Coronary artery (tissue), 2 donors: ENCODE measurements at regions not wholly inside any gene's neighbourhood (a gene's known extent, or its start where the extent isn't known, plus 50 kb on each side); places are given as distances from the start of the nearest gene placed in this dataset.

Source experiments
- DNase-seq: peaks from one replicate; pipeline ENCODE4 v3.0.0-alpha.2; 2017; ENCODE audit warnings: low spot score
- H3K27ac ChIP-seq, 2 donors: fragments of 200-600 bp; sonication (generic); one replicate each; pipeline ENCODE4 v1.5.1; 2016 to 2019
- H3K4me3 ChIP-seq: fragments of 200-600 bp; sonication (generic); 2 replicates; pipeline ENCODE4 v1.5.1; 2016; ENCODE audit warnings: mild to moderate bottlenecking, moderate library complexity
- CTCF ChIP-seq: fragments of 200-600 bp; sonication (generic); IDR thresholded peaks from one replicate; pipeline ENCODE4 v1.5.1; 2019; ENCODE audit warnings: antibody characterized with exemption

GRCh38 chr4:179447308-179447707 is 2005.1 kb upstream of the AGA start:
- TF ChIP-seq CTCF: no peak
- H3K27ac ChIP-seq: no peak overlapping the region
- no peak for DNase-seq
- H3K4me3 ChIP-seq: no peak overlapping the region

- TF ChIP-seq CTCF: no peak
- DNase-seq: no peak
- Histone ChIP-seq H3K27ac (no peak overlapping the region), H3K4me3 (no peak overlapping the region)
These were observed 2023.0 kb upstream of the AGA start for GRCh38 chr4:179465131-179465797.

DNA sequence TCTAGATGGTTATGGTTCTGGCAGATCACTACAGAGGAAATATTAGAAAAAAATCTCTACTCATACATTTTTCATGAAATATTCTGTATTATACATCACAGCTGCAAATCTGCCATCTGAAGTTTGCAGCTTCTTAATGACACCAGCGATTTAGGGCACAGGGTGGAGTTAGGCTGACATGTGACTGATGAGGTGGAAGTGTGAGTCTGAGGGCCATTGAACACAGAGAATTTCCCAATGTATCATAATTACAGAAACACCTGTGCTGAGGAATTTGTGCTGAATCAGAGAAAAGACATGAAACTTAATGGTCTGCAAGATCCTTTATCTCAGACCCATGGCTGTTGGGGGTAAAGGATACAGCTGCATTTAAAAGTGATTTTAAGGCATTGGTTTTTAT is 2025.6 kb upstream of the AGA start:
- no peak for TF ChIP-seq CTCF
- H3K27ac ChIP-seq: no peak overlapping the region
- no peak for DNase-seq

GRCh38 chr4:179472164-179472563 is 2029.9 kb upstream of the AGA start:
- no peak overlapping the region for H3K4me3 ChIP-seq
- TF ChIP-seq CTCF: no peak
- no peak for DNase-seq
- H3K27ac ChIP-seq: no peak overlapping the region

More for the DNA sequence above, 2025.6 kb upstream of the AGA start:
- no peak overlapping the region for H3K4me3 ChIP-seq

- H3K4me3 ChIP-seq: no peak overlapping the region
- no peak for TF ChIP-seq CTCF
- no peak for DNase-seq
- no peak overlapping the region for H3K27ac ChIP-seq
These were observed 2036.4 kb upstream of the AGA start for GRCh38 chr4:179478608-179479007.

DNA sequence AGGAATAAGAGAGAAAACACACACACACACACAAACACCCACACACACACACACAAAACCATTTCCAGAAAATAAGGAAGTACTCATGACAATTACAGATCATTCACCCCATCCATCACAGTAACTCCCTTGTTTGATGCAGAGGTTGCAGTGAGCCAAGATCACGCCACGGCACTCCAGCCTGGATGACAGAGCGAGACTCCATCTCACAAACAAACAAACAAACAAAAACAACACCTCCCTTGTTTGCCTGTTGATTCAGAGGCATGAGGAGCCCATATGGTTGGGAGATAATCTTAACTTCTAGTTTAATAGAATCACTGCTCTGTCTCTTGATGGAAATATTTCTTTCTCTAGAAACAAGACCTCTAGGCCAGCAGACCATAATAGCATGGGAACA is 2043.5 kb upstream of the AGA start:
- no peak for TF ChIP-seq CTCF
- Histone ChIP-seq H3K4me3 (no peak overlapping the region), H3K27ac (no peak overlapping the region)
- no peak for DNase-seq

GRCh38 chr4:179486570-179487335 is 2044.5 kb upstream of the AGA start:
- no peak for DNase-seq
- H3K27ac ChIP-seq: no peak overlapping the region
- TF ChIP-seq CTCF: no peak
- no peak overlapping the region for H3K4me3 ChIP-seq
